ENCODE measurements at regions not wholly inside any gene's neighbourhood (a gene's known extent, or its start where the extent isn't known, plus 50 kb on each side); places are given as distances from the start of the nearest gene placed in this dataset.
A peak's percentile ranks its signal among the peaks of the same experiment; 100 is the strongest.

DNA sequence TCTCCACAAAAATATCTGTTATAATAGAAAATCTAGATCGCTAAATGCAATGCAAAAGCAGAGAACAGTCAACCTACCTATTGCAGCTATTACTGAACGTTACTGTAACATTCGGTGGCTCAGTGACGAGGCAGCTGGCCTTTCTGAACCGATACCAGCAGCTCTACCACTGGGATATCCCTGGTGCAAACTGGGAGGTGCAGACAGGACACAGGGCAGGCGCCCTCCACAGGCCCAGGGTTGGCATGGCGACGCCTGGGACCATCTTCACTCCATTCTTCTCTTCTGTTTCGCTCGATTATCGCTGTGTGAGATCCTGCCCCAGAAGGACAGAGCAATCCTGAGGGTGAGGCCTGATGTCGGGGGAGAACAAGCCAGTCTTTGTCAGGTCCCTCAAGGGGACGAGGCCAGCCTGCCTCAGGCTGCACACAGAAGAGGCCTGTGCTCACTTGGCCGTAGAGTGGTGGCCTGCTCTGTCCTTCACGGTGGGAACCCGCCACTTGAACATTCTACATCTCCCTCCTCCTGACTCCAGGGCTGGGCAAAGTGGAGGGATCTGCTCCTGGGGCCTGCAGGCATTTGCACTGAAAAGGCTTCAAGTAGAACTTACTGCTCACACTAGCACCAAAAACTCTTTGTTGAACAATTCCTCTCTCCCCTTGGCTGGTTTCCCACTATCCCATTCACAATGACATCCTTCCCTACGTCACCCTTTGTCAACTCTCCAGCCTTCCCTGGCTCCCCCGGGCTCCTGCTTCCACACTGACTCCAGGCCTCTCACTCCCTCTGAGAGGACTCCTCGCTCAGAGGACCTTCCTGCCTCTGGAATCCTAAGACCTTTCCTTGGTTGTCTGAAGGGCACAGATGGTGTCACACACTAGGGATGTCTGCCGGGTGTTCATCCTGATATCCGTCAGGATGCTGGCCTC lies 49.7 kb downstream of the CYRIA start:
- no peak for DNase-seq

DNA sequence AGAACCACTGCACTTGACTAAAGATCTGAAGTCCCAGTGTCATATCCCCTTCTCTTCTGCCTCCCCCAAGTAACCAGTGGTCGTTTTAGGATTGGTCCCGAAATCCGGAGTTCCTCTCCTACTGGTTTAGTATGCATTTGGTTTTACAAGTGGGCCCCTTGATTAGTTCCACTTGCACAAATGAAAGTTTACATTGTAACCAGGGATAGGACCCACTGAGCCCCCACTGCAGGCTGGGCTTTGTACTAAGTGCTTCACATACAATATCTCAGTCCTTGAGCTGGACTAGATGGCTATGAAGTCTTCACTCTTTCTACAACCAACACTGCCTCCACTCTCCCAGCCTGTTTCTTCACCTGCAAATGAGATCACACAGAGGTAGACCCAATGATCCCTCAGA lies 50.4 kb downstream of the CYRIA start:
- no peak for DNase-seq

DNA sequence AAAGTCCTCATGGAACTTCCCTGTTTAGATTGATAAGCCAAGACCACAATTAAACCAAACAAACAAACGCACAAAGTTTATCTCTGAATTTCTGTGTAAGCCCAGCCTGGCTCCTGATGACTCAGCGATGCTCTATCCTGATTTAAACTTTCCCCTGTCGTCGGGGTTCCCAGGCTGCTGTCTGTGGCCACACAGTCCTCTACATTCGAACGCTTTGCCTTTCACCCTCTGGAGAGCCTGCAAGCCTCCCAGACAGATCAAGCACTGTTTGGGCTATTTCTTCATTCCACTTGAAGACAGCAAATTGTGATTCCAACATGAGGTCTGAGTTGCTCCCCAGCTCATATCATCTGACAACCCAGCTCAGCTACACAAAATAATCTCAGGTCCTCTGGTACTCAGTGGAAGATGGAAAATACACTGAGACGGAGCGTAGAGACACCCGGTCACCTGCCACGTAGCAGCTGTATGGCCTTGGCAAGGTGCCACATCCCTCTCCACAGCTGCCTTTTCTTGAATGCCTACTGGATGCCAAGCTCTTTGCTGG lies 51.2 kb downstream of the CYRIA start:
- DNase-seq: no peak

DNA sequence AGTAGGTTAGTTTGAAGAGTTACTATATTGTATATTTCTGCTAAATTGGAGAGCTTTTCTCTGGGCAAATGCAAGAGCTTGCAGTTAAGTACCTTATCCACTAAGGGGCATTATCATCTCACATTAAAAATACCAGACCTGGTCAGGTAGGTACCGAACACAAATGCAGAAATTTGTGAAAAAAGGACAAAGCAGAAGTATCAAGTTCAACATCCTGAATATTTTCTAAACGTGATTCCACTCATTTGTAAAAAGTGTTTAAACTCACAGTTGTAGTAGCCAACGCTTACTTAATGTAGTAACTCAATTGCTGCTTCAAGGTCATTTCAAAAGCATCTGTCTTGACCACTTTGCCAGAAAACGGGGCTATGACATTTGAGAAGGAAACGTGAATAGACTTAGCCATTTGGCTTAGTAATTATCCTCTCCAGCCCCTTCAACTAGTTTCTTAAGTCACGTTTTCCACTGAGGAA lies 52.1 kb downstream of the CYRIA start:
- DNase-seq: no peak

DNA sequence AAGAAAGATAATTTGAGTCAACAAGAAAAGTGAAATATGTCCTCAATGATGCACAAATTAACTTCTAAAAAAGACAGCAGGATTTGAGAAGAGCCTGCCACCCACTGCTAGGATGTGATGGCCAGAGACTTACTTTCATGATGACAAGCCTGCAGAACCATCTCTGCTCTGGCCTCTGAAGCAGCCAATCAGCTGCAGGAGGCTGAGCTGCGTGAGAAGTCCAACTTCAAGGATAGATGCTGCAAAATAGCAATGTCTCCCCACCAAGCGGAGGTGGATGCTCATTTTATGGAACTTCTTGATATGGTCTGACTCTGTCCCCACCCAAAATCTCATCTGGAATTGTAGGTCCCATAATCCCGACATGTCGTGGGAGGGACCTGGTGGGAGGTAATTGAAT lies 53.1 kb downstream of the CYRIA start:
- no peak for DNase-seq

DNA sequence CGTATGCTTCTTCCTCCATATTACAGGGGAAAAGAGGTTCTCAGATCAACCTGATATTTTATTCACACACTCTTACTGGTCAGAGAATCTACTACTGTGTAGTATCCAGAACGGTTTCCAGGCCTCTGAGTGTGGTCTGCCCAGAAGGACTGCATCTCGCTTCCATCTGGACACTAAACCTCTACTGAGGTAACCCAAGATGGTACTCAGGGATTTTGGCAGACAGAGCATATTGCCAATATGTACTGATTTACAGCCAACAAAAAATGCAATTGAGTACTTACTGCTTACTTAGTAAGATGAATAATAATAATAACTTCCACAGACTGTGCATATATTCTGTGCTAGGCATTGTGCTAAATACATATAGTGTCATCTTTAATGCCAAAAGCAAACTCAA lies 55.8 kb downstream of the CYRIA start:
- no peak for DNase-seq

DNA sequence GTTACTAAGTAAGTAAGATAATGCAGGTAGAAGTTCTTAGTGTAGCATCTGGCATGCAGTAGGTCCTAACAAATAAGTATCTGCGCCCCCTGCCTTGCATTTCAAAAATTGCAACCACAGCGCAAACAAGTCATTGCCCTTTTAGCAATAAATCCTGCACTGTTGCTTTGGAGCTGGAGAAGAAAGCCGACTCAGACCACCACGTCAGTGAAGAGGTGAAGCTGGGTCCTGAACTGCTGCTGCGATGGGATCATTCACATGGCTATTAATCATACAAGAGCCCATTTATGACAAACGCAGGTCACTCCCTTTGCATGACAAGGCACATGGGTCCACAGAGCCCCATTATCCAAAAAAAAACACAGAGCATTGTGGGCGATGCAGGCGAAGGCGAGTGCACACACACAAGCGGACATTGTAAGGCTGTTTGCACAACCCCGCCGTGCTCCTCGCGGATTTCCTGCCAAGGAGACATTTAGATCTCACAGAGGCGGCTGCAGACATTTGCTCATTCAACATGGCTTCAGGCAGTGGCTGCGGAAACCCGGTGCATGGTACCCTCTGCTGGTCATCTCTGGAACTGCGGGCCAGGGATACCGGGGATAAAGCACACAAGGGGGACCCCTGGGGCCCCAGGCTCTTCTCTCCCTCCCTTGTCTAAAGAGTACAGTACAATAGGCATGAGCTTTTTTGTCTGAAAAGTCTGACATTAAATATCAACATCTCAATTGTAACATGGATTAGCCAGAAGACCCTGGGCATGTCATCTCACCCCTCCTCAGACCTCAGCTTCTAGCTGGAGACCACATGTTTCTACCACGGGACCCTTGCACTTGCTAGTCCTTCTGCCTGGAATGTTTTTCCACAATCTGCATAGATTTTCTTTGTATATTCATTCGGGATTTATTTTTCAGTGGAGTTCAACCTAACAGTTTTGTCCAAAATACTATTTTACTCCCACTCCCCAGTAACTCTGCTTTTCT lies 56.7 kb downstream of the CYRIA start:
- peak; percentile 86 for DNase-seq

DNA sequence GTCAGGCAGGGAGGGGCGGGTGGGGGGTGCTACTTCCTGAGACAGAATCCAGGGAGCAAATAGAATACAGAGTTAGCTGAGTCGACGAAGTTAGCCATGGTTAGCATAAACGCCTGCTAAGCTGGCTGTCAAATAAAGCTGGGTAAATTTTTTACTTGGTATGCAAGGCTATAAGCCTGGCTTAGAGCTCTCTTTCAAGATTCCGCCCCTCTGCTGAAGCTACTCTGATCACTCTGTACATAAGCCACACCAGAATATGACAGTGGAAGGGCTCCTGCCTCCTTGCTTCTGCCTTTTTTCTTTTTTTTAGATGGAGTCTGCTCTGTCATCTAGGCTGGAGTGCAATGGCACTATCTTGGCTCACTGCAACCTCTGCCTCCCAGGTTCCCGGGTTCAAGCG lies 58.3 kb downstream of the CYRIA start:
- no peak for DNase-seq

DNA sequence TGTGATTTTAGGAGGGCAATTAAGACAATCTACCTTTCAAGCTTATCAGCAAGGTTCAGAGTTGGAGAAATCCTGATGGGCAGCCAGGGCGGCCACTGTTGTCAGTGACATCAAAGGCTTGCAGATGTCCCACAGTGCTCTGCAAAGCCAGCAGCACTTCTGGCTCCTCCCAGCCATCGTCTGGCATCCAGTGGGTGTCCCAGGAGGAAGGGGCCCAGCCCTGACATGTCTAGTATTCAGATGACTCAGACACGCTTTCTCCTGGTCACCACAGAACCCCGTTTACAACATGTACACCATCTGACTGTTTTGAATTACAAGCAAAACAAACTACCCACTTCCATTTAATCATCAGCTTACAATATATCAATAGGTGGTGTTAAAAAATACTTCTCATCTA lies 61.4 kb downstream of the CYRIA start:
- DNase-seq: no peak

DNA sequence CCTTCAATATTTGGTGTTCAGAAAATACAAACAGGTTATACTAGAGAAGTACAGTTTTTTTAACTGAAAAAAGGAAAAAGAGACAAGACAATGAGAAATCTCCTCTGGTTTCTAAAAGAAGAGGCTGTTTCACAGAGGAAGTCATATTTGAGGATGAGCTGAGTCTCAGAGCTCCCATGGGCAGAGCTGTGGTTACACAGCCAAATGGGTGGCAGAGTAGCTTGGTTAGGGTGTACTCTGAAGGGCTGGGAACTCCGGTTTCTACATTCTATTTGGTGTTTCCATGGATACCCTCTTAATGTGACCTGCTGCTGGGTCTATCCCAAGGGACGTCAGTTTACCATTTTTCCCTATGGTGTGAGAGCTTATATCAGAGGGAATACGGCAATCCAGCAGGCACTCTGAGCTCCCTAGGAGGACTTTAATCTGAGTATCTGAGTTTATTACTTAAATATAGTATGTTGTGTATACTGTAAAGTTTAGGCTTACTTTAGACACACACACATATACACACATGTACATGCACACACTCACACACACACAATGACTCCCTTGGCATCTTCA lies 74.2 kb downstream of the CYRIA start:
- DNase-seq: no peak

DNA sequence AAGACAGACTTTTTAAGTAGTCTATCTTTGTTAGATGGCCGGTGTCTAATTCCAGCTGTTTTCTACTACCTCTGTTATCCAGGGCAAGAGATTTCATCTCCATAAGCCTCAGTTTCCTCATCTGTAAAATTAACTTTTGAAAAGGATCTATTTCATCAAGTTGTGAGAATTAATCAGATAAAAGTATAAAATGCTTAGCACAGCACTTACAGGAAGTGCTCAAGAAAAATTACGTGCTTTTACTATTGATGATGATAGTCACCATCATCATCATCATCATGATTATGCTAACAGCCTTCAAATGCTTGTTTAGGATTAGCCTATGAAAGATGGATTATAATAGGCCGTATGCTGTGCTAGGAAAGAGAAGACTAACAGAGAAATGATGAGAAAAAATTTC lies 76.2 kb downstream of the CYRIA start:
- no peak for DNase-seq

DNA sequence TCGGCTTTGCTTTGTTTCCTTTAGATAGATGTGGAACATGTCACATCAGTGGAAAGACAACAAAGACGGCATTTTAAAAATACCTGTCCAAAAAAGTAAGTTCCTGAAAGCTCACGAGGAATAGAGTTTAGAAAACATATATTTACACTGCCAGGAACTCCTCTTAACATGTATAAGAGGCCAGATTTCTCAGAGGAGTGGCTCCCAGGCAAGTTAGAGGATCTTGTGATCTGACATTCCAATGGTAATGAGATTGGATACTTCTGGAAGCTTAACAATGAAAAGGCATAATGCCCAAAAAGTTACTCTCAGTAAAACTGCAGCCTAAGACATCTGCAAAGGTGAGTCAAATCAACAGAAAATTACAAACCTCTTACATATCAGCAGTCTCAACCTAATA lies 77.1 kb downstream of the CYRIA start:
- DNase-seq: no peak

DNA sequence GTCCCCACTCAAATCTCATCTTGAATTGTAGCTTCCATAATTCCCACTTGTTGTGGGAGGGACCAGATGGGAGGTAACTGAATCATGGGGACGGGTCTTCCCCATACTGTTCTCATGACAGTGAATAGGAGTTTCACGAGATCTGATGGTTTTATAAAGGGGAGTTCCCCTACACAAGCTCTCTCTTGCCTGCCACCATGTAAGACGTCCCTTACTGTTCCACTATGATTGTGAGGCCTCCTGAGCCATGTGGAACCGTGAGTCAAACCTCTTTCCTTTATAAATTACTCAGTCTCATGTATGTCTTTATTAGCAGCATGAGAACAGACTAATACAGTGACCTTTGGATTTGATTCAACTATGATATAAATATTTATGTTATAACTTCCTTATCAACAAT lies 78.0 kb downstream of the CYRIA start:
- DNase-seq: no peak

DNA sequence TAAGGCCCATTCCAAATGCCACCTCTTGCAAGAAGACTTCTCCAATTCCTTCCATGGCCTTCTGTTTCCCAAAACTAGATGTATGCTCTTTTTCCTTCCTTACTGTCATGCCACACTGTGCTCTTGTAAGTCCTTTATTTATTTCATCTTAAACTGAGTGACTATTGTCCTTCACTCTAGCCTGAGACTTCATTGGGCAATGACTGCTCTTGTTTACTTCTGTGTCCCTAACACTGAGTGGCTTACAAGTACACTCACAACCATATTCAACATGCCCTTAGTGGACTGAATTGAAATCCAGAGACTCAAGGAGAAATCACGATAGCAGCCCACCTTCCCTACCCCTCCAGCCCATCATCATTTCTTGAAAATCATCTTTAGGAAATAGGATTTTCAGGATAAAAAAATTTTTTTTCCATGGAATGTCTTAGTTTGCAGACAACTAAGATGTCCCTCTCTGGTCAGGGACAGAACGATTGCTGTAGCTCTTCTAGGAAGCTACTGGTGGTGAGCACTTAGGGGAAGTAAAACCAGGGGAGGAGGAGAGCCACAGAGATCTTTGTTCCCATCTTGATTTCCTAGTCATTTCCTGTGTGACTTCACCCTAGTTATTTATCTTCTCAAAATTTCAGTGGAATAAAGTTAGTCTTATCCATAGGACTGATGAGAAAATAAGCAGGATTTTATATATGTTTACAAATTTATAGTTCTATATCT lies 80.7 kb downstream of the CYRIA start:
- DNase-seq: no peak

DNA sequence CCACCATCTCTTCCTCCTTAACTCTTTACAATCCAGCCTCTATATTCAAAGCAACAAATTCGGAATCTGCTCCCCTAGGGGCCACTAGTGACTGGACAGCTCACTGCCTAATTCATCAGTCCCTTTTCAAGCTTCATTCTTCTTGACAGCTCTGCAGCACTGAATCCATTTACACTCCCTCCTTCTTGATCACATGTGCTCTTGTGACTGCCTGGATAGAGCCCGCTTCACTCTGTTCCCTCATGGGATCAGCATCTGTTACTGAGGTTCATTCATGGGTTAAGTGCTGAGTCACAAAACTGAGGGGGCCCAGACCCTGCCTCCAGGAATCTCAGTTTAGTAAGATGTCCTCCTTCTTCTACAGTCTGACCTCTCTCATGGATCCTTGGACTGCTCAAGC lies 81.5 kb downstream of the CYRIA start:
- DNase-seq: no peak

DNA sequence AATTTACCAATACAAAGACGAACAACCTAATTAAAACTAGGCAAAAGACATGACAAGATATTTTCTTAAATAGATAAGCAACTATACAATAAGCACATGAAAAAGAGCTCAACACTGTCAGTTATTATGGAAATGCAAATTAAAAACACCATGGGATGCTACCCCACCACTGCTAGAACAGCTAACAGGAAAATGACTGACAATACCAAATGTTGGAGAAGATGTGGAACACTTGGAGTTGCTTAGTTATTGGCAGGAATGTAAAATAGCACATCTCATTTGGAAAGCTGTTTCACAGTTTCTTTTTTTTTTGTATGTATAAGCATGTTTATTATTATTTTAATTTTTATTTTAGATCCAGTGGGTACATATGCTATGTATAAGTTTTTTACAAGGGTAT lies 84.4 kb downstream of the CYRIA start:
- no peak for DNase-seq

DNA sequence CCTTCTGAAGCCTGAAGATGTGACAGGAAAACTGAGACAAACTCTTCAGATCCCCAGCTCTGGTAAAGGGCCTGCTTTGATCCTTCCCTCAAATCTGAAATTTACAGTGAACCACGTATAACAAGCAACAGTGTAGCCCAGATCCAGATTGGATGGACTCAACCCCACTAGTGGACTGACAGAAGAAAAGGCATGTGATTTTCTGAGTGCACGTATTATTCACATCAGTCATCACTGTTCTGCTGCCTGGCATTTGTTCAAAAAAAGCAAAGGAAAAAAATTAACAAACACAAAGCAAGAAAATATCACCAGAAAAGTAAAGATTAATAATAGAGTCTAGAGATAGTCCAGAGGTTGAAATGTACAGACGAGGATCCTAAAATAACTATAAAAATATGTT lies 87.6 kb downstream of the CYRIA start:
- DNase-seq: no peak

DNA sequence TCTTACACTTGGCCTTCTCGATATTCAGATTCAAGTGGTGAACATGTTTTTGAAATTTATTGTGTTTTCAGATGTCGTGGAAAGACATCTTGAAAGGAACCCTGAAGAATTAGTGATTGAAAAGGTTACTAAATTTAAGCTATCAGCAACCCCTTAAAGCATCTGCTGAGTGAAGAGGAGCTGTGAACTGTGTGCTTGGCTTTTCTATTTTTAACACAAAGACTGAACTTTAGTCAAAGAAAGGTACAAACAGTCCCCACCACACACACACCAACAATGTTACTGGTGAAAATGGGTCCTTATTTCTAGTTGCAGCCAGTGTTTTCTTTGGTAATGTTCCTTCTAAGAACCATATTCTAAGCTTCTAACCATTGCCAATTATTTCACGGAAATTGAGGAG lies 95.1 kb downstream of the CYRIA start:
- no peak for DNase-seq

DNA sequence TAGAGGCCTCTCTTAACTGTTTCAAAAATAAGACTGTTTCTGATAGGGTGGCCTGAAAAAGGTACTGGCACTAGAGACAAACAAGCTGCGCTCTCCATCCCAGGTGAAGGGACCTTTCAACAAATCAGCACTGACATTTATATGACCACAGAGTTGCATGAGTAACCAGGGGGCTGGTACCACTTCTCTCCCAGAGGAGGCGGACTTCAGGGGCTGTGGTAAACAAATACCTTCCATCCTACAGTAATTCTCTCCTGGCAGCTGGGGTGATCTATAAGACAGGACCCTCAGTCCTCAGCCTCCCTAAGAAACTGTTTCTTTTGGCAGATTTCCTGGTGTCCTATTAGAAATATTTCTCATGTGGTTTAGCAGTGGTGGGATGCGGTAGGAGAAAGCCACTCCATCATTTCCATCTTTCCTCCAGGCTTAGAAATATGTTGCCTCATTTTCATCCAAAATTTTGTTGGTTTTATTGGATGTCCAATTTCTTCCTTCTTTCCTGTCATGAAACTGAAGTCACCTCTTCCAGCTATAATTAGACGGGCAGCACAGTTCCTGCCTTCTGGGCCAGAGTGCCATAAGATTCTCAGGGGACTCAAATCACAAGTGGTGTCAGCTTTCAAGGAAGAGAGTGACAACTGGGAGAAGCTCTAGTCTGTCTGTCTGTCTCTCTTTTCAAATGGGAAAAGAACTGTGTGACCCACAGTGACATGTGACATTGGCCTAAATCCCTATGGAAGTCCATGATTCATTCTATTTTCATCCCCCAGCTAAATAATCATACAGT lies 96.4 kb downstream of the CYRIA start:
- no peak for DNase-seq

DNA sequence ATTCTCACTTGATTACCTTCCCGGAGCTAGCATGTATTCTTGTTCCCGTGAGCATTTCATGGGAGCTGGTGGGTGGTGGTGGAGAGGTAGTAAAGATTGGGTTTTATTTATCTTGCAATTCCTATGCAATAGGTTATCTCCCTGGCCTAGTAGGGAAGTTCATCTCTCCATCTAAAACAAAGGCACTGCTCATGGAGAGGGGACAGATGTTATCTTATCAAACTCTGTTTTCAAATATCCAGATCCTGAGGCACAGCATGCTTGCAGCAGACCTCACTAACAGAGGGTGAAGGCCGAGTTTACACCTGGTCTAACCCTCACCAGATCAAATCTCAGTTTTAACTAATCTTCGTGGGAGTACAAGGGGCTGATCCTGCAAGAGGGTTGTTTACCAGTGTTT lies 98.9 kb downstream of the CYRIA start:
- DNase-seq: no peak

DNA sequence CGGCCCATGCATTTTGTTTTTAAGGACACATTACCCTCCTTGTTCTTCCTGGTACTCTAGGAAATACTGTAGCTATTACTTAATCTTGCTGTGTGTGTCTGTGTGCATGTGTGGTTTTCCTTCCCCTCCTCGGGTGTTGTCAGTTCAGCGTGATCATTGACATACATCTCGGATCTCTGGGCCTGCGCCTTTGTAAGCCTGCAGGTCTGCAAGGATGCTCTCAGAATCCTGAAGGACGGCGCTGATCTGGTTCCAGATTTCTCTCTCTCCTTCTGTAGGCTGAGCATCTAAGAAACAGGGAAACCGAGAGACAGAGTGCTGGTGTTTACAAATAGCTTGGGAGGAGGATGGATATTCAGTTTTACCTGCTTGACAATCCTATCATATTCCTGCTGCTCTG lies 100.2 kb downstream of the CYRIA start:
- DNase-seq: no peak

DNA sequence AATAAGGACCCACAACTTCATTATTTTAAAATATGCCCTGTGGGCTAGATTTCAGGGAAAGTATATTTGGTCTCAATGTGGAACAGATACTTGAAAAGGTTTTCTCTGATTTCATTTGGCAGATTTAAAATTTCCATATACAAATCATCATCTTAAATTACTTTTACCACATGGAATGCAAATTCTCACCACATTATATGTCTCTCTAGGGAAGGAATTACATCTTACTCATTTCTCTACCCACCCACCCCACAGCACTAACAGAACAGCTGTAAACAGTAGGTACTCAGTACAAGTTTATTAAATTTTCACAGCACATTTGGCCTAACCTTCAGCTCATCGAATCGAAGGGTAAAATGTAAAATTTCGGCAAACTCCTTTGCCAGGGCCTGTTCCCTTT lies 104.0 kb downstream of the CYRIA start:
- DNase-seq: no peak

All from CD4-positive, alpha-beta T cell treated with Interleukin-17A for 4 hours (primary cell).